ENCODE measurements at regions not wholly inside any gene's neighbourhood (a gene's known extent, or its start where the extent isn't known, plus 50 kb on each side); places are given as distances from the start of the nearest gene placed in this dataset.

- no peak for TF ChIP-seq CTCF (IDR thresholded peaks at IDR 0.05; ENCODE audit: low read depth, low read length, poor library complexity, severe bottlenecking)
- TF ChIP-seq EZH2phosphoT487 (IDR thresholded peaks at IDR 0.05; ENCODE audit: borderline replicate concordance, low read length): no peak
Measured at GRCh38 chr22:48889887-48890692, 937.6 kb downstream of the BRD1 start.
